Suprapubic skin (tissue), 4 donors: ENCODE measurements at regions not wholly inside any gene's neighbourhood (a gene's known extent, or its start where the extent isn't known, plus 50 kb on each side); places are given as distances from the start of the nearest gene placed in this dataset.

Experiments used
- DNase-seq, 2 donors: peaks; one replicate each; pipeline ENCODE4 v3.0.0-alpha.2; 2019; ENCODE audit warnings: low spot score in 2 of 2
- H3K27ac ChIP-seq: fragments of 200-600 bp; sonication (generic); one replicate; pipeline ENCODE4 v1.5.1; 2019
- H3K27me3 ChIP-seq: fragments of 200-600 bp; sonication (generic); one replicate; pipeline ENCODE4 v1.5.1; 2019
- H3K36me3 ChIP-seq: fragments of 200-600 bp; sonication (generic); one replicate; pipeline ENCODE4 v1.5.1; 2019
- H3K4me1 ChIP-seq: fragments of 200-600 bp; sonication (generic); one replicate; pipeline ENCODE4 v1.5.1; 2019
- H3K4me3 ChIP-seq: fragments of 200-600 bp; sonication (generic); one replicate; pipeline ENCODE4 v1.5.1; 2019; ENCODE audit warnings: mild to moderate bottlenecking
- H3K9me3 ChIP-seq: fragments of 200-600 bp; sonication (generic); one replicate; pipeline ENCODE4 v1.5.1; 2019
- CTCF ChIP-seq, 2 donors: fragments of 200-600 bp in 1 of 2; fragments of 450-650 bp in 1 of 2; sonication (generic) in 1 of 2; IDR thresholded peaks; one replicate each; pipeline ENCODE4 v1.5.1; 2016 to 2019; ENCODE audit warnings: antibody characterized with exemption in 2 of 2, mild to moderate bottlenecking in 1 of 2, moderate library complexity in 1 of 2
- EP300 ChIP-seq: sonication (generic); formaldehyde crosslinking; IDR thresholded peaks from one replicate; pipeline ENCODE4 v1.6.1; 2017; ENCODE audit warnings: antibody characterized with exemption
- POLR2A ChIP-seq, 2 donors: fragments of 450-650 bp; IDR thresholded peaks; one replicate each; pipeline ENCODE4 v1.6.1; 2017; ENCODE audit warnings: antibody characterized with exemption in 2 of 2, mild to moderate bottlenecking in 2 of 2, moderate library complexity in 2 of 2
- POLR2AphosphoS5 ChIP-seq, 3 donors: sonication (generic); formaldehyde crosslinking; IDR thresholded peaks; one replicate each; pipeline ENCODE4 v1.6.1; 2017; ENCODE audit warnings: antibody characterized with exemption in 3 of 3
- WGBS: methylation state at CpG from one replicate; pipeline ENCODE4 v1.1.5; 2018; 5-methylcytosine and 5-hydroxymethylcytosine counted together

- no peaks in the 10 kb centered on the region for H3K4me1 ChIP-seq
- H3K27me3 ChIP-seq, result peaks cover 3% of the 10 kb centered on the region
- no peaks in the 10 kb centered on the region for H3K36me3 ChIP-seq
- no peak overlapping the region for H3K4me3 ChIP-seq
- 31% methylated on average over 2 of the region's 2 CpGs for WGBS
- H3K9me3 ChIP-seq, result no peaks in the 10 kb centered on the region
- no peak for DNase-seq
- TF ChIP-seq POLR2A (IDR thresholded peaks at IDR 0.05), result no peak
- no peak for TF ChIP-seq POLR2AphosphoS5 (IDR thresholded peaks at IDR 0.05)
- TF ChIP-seq EP300, result no peak
- no peak overlapping the region for H3K27ac ChIP-seq
These were observed 180.3 kb downstream of the ABHD5 start for GRCh38 chr3:43870844-43871626.

- no peak for TF ChIP-seq CTCF (IDR thresholded peaks at IDR 0.05)
- TF ChIP-seq POLR2A (IDR thresholded peaks at IDR 0.05), result no peak
- no peaks in the 10 kb centered on the region for H3K36me3 ChIP-seq
- 69% methylated on average over 8 of the region's 9 CpGs for WGBS
- H3K9me3 ChIP-seq, result no peaks in the 10 kb centered on the region
- H3K4me1 ChIP-seq, result no peaks in the 10 kb centered on the region
- H3K4me3 ChIP-seq, result no peak overlapping the region
- DNase-seq, result no peak
- no peak overlapping the region for H3K27ac ChIP-seq
- peaks cover 3% of the 10 kb centered on the region for H3K27me3 ChIP-seq
These were observed 181.0 kb downstream of the ABHD5 start for GRCh38 chr3:43871627-43872245.

GRCh38 chr3:43872301-43872700, 181.6 kb downstream of the ABHD5 start:
- 64% methylated on average over 3 of the region's 3 CpGs for WGBS
- TF ChIP-seq CTCF (IDR thresholded peaks at IDR 0.05) (no peak), POLR2A (IDR thresholded peaks at IDR 0.05) (no peak)

GRCh38 chr3:43872901-43873300, 182.2 kb downstream of the ABHD5 start:
- no peaks in the 10 kb centered on the region for H3K9me3 ChIP-seq
- H3K36me3 ChIP-seq, result no peaks in the 10 kb centered on the region
- TF ChIP-seq POLR2A (IDR thresholded peaks at IDR 0.05), result no peak
- TF ChIP-seq POLR2AphosphoS5 (IDR thresholded peaks at IDR 0.05), result no peak
- no peak for TF ChIP-seq CTCF (IDR thresholded peaks at IDR 0.05)
- TF ChIP-seq EP300, result no peak
- H3K27ac ChIP-seq, result no peak overlapping the region
- H3K4me3 ChIP-seq, result no peak overlapping the region
- peaks cover 3% of the 10 kb centered on the region for H3K27me3 ChIP-seq
- WGBS, result 42% methylated on average over 6 of the region's 6 CpGs
- DNase-seq, result no peak
- no peaks in the 10 kb centered on the region for H3K4me1 ChIP-seq

More at GRCh38 chr3:43872301-43872700, 181.6 kb downstream of the ABHD5 start:
- H3K9me3 ChIP-seq, result no peaks in the 10 kb centered on the region
- H3K4me3 ChIP-seq, result no peak overlapping the region
- DNase-seq, result no peak
- no peaks in the 10 kb centered on the region for H3K4me1 ChIP-seq
- H3K27ac ChIP-seq, result no peak overlapping the region
- peaks cover 3% of the 10 kb centered on the region for H3K27me3 ChIP-seq
- no peaks in the 10 kb centered on the region for H3K36me3 ChIP-seq

GRCh38 chr3:43873723-43874122, 183.0 kb downstream of the ABHD5 start:
- Histone ChIP-seq H3K36me3 (no peaks in the 10 kb centered on the region), H3K27ac (no peak overlapping the region), H3K9me3 (no peaks in the 10 kb centered on the region), H3K27me3 (peaks cover 3% of the 10 kb centered on the region), H3K4me1 (no peaks in the 10 kb centered on the region), H3K4me3 (no peak overlapping the region)
- 94% methylated on average over 7 of the region's 7 CpGs for WGBS
- TF ChIP-seq POLR2A (IDR thresholded peaks at IDR 0.05) (no peak), CTCF (IDR thresholded peaks at IDR 0.05) (no peak), EP300 (no peak), POLR2AphosphoS5 (IDR thresholded peaks at IDR 0.05) (no peak)
- DNase-seq, result no peak
